BLaER1 (cell line): ENCODE measurements at regions not wholly inside any gene's neighbourhood (a gene's known extent, or its start where the extent isn't known, plus 50 kb on each side); places are given as distances from the start of the nearest gene placed in this dataset.
A peak's percentile ranks its signal among the peaks of the same experiment; 100 is the strongest.
"Not testable (repeated sequence)": the region's sequence is repeated elsewhere in the genome, so short reads cannot be mapped to it uniquely, and the experiment has no call there.

Experiments
- H3K27ac ChIP-seq: shearing (Covaris generic); formaldehyde crosslinking; 2 replicates; pipeline ENCODE4 v1.8.1; 2022
- H3K27me3 ChIP-seq: shearing (Covaris generic); formaldehyde crosslinking; 2 replicates; pipeline ENCODE4 v1.8.1; 2022
- H3K36me3 ChIP-seq: shearing (Covaris generic); formaldehyde crosslinking; 2 replicates; pipeline ENCODE4 v1.8.1; 2022
- H3K4me1 ChIP-seq: shearing (Covaris generic); formaldehyde crosslinking; 2 replicates; pipeline ENCODE4 v1.8.1; 2022
- H3K4me2 ChIP-seq: shearing (Covaris generic); formaldehyde crosslinking; 2 replicates; pipeline ENCODE4 v1.8.1; 2022
- H3K4me3 ChIP-seq: shearing (Covaris generic); formaldehyde crosslinking; 2 replicates; pipeline ENCODE4 v1.8.1; 2022
- H3K9ac ChIP-seq: shearing (Covaris generic); formaldehyde crosslinking; 2 replicates; pipeline ENCODE4 v1.8.1; 2022
- H3K9me3 ChIP-seq: shearing (Covaris generic); formaldehyde crosslinking; 2 replicates; pipeline ENCODE4 v1.8.1; 2022
- H4K20me1 ChIP-seq: shearing (Covaris generic); formaldehyde crosslinking; 2 replicates; pipeline ENCODE4 v1.8.1; 2022
- Cebpa-rat ChIP-seq: shearing (Covaris generic); IDR thresholded peaks from 2 replicates; pipeline ENCODE4 v1.8.1; 2022

DNA sequence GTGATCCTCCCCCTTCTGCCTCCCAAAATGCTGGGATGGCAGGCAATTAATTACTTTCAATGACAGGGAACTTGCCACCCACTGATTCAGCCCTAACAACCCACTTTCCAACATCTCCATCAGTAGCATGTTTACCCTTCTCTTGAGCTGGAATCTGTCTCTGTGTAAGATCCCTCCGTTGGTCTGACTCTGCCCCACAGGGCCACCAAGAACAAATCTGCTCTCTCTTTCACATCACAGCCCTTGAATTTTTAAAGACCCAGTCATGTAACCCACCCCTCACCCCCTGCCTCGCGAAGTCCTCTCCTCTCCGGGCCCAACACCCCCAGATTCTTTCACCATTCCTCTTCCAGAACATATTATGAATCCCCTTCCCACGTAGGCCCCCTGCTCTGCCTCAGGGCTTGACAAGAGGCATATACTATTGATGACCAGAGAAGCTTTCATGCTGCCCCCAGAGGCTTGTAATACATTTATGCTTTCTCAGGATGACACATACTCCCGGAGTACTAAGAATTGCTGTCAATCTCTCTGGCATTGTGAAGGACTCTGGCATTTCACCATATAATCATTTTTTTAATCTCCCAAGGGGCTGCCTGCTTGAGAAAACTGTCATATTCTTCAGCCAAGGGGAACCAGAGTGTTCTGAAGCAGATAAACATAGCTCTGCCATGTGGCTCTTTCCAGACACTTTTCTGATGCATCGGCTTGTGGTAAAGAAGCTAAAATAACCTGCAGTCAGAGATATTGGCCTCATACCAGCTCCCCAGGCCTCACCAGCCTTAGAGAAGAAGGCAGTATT, 179.2 kb upstream of the AUTS2 start:
- peak overlapping the region; percentile 84 for H3K4me2 ChIP-seq
- peaks cover 4% of the 10 kb centered on the region; the same call in 1 of the 2 replicates for H3K36me3 ChIP-seq
- H3K4me3 ChIP-seq, result peak overlapping the region; percentile 42
- peak overlapping the region; percentile 71 for H3K9ac ChIP-seq
- H3K9me3 ChIP-seq, result peaks cover 28% of the 10 kb centered on the region
- H4K20me1 ChIP-seq, result no peaks in the 10 kb centered on the region
- TF ChIP-seq Cebpa-rat, result peak; percentile 51; the same call in 1 of the 2 replicates
- peak overlapping the region; percentile 81 for H3K27ac ChIP-seq
- no peaks in the 10 kb centered on the region for H3K27me3 ChIP-seq
- H3K4me1 ChIP-seq, result peaks cover 69% of the 10 kb centered on the region

DNA sequence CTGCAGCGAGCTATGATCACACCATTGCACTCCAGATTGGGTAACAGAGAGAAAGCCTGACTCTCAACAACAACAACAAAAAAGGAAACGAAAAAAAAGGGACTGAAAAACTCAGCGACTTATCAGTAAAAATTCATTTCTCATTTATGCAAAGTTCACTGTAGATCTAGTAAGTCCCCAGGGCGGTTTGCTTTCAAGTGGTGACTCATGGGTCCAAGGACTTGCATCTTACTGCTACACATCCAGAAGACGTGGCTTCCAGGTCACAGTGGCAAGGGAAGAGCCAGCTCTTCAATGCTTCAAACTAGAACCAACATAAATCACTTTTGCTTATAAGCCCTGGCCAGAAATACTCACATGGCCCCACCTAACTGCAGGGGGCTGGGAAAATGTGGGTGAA, 178.3 kb upstream of the AUTS2 start:
- Histone ChIP-seq H3K4me2 (peak overlapping the region; percentile 84), H3K27me3 (no peaks in the 10 kb centered on the region), H3K9ac (peak overlapping the region; percentile 54; the same call in 1 of the 2 replicates), H3K27ac (peak overlapping the region; percentile 81), H4K20me1 (no peaks in the 10 kb centered on the region), H3K9me3 (peaks cover 22% of the 10 kb centered on the region), H3K4me1 (peaks cover 71% of the 10 kb centered on the region), H3K36me3 (peaks cover 4% of the 10 kb centered on the region; the same call in 1 of the 2 replicates), H3K4me3 (no peak overlapping the region)
- no peak for TF ChIP-seq Cebpa-rat

DNA sequence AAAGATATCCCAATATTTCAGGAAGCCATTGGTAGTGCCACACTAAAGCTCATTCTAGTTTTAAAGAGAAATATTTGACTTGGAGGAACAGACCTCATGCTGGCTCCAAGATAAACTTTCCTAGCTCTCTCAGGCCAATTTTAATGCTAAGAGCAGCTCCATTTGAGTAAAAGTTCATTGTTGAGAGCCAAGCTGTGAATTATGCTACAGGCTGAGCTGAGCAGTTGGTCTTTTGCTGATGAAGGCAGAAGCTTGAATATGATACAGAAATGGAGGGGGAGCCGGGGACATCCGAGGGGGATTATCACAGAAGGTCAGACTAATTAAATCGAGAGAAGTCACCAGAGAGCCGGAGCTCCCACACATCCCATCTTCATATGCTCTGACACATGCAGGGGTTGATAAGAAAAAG, 175.7 kb upstream of the AUTS2 start:
- H3K27ac ChIP-seq, result peak overlapping the region; percentile 81
- no peaks in the 10 kb centered on the region for H4K20me1 ChIP-seq
- H3K27me3 ChIP-seq, result no peaks in the 10 kb centered on the region
- no peak for TF ChIP-seq Cebpa-rat
- peak overlapping the region; percentile 84 for H3K4me2 ChIP-seq
- peaks cover 5% of the 10 kb centered on the region for H3K9me3 ChIP-seq
- H3K9ac ChIP-seq, result no peak overlapping the region
- H3K36me3 ChIP-seq, result peaks cover 2% of the 10 kb centered on the region; the same call in 1 of the 2 replicates
- peaks cover 65% of the 10 kb centered on the region for H3K4me1 ChIP-seq
- H3K4me3 ChIP-seq, result no peak overlapping the region

DNA sequence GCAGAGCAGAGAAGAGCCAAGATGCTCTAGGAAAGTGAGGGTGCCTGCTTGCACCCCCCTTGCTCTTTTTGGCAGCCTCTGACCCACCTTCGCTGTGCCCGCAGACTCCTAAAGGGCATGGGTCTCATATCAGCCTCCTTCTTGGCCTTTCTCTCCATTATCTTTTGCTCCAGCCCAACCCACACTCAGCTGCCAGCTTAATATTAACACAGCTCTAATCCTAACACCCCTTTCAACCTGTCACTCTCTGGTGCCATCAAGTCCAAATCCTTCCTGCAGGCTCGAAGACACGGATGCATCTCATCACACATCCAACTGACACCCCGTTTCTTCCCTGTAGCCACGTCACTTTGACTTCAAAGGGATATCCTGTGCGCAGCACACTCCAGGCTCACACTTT, 171.6 kb upstream of the AUTS2 start:
- Histone ChIP-seq H4K20me1 (no peaks in the 10 kb centered on the region), H3K9me3 (no peaks in the 10 kb centered on the region), H3K9ac (no peak overlapping the region), H3K4me1 (peaks cover 59% of the 10 kb centered on the region), H3K27me3 (no peaks in the 10 kb centered on the region), H3K36me3 (no peaks in the 10 kb centered on the region), H3K4me2 (no peak overlapping the region), H3K4me3 (no peak overlapping the region), H3K27ac (no peak overlapping the region)
- TF ChIP-seq Cebpa-rat, result no peak

DNA sequence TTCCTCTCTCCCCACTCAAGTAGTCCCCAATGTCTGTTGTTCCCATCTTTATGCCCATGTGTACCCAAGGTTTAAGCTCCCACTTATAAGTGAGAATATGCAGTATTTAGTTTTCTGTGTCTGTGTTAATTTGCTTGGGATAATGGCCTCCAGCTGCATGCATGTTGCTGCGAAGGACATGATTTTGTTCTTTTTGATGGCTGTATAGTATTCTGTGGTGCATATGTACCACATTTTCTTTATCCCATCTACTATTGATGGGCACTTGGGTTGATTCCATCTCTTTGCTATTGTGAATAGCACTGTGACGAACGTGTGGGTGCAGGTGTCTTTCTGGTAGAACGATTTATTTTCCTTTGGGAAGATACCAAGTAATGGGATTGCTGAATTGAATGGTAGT, 170.2 kb upstream of the AUTS2 start:
- TF ChIP-seq Cebpa-rat, result no peak

DNA sequence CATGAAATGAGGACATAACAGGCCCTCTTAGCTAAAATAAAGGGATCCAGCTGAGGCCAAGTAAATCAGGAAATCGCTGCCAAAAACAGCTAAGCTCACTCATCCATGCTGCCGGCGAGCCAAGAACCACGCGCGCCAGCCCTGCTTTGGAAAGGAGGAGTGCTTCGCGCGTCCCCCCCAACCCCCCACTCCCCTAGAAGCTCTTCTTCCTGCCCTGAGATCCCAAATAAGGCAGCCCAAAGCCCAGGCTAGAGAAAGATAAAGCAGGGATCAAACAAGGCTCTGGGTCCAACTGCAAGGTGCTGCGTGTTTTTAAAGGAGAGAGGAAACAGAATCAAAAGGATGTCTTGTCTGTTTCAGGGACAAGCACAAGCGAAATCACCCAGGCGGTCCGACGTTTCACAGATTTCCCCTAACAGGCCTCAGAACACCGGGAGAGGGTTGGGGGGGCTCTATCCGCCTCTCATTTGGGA, 168.3 kb upstream of the AUTS2 start:
- peaks cover 66% of the 10 kb centered on the region for H3K4me1 ChIP-seq
- no peaks in the 10 kb centered on the region for H3K36me3 ChIP-seq
- H3K27ac ChIP-seq, result peak overlapping the region; percentile 79
- H3K27me3 ChIP-seq, result no peaks in the 10 kb centered on the region
- H4K20me1 ChIP-seq, result no peaks in the 10 kb centered on the region
- no peaks in the 10 kb centered on the region for H3K9me3 ChIP-seq
- TF ChIP-seq Cebpa-rat, result no peak
- peak overlapping the region; percentile 94 for H3K4me2 ChIP-seq
- peak overlapping the region; percentile 36; the same call in 1 of the 2 replicates for H3K4me3 ChIP-seq
- H3K9ac ChIP-seq, result peak overlapping the region; percentile 60

More for the DNA sequence above, 170.2 kb upstream of the AUTS2 start:
- Histone ChIP-seq H3K4me2 (no peak overlapping the region), H3K4me3 (no peak overlapping the region), H3K9ac (no peak overlapping the region), H3K27me3 (no peaks in the 10 kb centered on the region), H3K27ac (peak overlapping the region; percentile 79; the same call in 1 of the 2 replicates), H4K20me1 (no peaks in the 10 kb centered on the region), H3K9me3 (no peaks in the 10 kb centered on the region), H3K4me1 (peaks cover 59% of the 10 kb centered on the region), H3K36me3 (no peaks in the 10 kb centered on the region)

DNA sequence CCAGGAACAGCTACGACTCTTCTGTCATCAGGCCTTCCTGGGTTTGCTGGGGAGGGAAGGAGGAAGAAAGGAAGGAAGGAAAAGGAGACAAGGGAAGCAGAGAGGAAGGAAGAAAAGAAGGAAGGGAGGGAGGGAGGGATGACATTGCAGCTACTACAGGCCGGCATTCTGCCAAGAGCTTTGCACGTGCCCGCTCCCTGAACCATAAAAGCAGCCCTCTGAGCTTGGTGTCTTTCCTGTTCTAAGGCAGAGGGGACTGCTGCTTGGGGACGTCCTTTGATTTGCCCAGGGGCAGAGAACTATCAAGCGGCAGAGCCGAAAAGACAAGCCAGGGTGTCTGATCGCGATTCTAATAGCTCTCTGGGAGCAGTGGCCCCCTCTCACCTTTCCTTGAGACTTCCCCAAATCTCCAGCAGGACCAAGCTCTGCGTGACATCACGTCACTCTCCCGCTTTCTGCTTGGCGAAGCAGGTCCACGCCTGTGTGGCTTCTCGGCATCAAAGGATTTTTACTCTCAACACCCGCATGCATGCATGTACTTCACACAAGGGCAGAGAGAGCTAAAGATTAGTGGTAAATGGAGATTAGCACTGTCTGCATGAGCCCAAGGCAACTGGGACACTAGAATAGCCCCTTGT, 167.8 kb upstream of the AUTS2 start:
- H3K9ac ChIP-seq, result peak overlapping the region; percentile 60

DNA sequence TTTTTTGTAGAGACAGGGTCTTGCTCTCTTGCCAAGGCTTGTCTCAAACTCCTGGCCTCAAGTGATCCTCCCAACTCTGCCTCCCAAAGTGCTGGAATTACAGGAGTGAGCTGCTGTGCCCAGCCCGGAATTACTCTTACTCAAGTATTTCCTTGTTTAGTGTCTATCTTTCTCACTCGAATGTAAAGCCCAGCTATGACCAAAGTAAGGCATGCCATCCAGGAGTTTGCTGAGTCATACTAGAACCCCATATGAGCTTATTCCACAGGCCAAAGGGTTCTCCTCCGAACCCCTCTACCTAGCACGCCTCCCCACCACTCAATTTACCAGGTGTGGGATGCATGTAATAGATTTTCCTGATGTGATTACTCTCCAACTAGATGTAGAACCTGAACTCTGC, 166.6 kb upstream of the AUTS2 start:
- Histone ChIP-seq H3K27ac (peak overlapping the region; percentile 79; the same call in 1 of the 2 replicates), H4K20me1 (no peaks in the 10 kb centered on the region), H3K4me2 (peak overlapping the region; percentile 94), H3K9me3 (no peaks in the 10 kb centered on the region), H3K27me3 (no peaks in the 10 kb centered on the region), H3K36me3 (no peaks in the 10 kb centered on the region), H3K4me1 (peaks cover 79% of the 10 kb centered on the region), H3K4me3 (no peak overlapping the region), H3K9ac (no peak overlapping the region)
- TF ChIP-seq Cebpa-rat, result no peak

More for the DNA sequence above, 167.8 kb upstream of the AUTS2 start:
- H3K4me3 ChIP-seq, result peak overlapping the region; percentile 44
- peak overlapping the region; percentile 94 for H3K4me2 ChIP-seq
- peak overlapping the region; percentile 79 for H3K27ac ChIP-seq
- H3K36me3 ChIP-seq, result no peaks in the 10 kb centered on the region
- TF ChIP-seq Cebpa-rat, result no peak
- no peaks in the 10 kb centered on the region for H3K9me3 ChIP-seq
- no peaks in the 10 kb centered on the region for H4K20me1 ChIP-seq
- H3K27me3 ChIP-seq, result no peaks in the 10 kb centered on the region
- peaks cover 72% of the 10 kb centered on the region for H3K4me1 ChIP-seq

DNA sequence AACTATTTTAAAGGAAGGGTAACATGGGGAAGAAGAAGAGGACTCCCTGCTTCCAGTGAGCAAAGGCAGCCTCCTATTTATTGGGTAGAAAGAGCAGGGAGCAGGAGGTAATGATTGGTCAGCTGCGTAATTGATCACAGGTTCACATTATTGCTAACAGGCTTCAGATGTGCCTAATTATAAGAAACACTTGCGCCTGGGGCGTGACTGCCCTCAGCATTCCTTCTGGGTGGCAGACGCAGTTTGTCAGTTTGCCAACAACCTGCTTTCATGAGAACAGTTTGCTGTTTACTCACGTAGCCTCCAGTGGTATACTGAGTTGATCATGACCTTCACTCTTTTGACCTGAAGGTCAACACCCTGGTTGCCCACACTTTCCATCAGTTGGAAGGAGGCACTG, 166.0 kb upstream of the AUTS2 start:
- H3K36me3 ChIP-seq, H3K27me3 ChIP-seq, H3K4me3 ChIP-seq, H4K20me1 ChIP-seq, H3K9me3 ChIP-seq, H3K9ac ChIP-seq, H3K27ac ChIP-seq: not testable (repeated sequence)
- H3K4me2 ChIP-seq, result peak overlapping the region; percentile 94
- H3K4me1 ChIP-seq, result peaks cover 79% of the 10 kb centered on the region

DNA sequence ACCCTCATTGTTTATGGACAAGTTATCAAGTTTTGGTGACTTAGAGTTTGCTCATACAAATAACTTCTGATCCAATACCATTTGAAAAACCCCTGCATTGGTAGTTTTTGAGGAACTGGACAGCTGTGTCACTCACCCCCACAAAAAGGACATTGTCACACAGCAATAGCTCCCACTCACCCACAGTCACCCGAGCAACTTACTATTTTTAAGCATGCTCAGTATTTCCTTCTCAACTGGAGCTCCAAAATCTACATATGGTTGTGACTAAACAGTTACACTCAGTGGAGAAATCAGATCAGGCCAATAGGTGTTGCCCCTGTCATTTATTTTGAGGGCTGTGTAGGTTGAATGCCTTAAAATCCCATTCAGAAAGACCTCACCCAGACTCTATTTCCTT, 165.2 kb upstream of the AUTS2 start:
- H3K4me2 ChIP-seq, result peak overlapping the region; percentile 94
- H3K9me3 ChIP-seq, result no peaks in the 10 kb centered on the region
- no peak overlapping the region for H3K27ac ChIP-seq
- H3K9ac ChIP-seq, result no peak overlapping the region
- H3K36me3 ChIP-seq, result no peaks in the 10 kb centered on the region
- H4K20me1 ChIP-seq, result no peaks in the 10 kb centered on the region
- no peak for TF ChIP-seq Cebpa-rat
- H3K27me3 ChIP-seq, result no peaks in the 10 kb centered on the region
- peaks cover 79% of the 10 kb centered on the region for H3K4me1 ChIP-seq
- H3K4me3 ChIP-seq, result no peak overlapping the region
